Effector CD8-positive, alpha-beta T cell (primary cell): ENCODE measurements at regions not wholly inside any gene's neighbourhood (a gene's known extent, or its start where the extent isn't known, plus 50 kb on each side); places are given as distances from the start of the nearest gene placed in this dataset.

Experiments
- DNase-seq: peaks from one replicate; lab custom pipeline; 2025; lab: John Stamatoyannopoulos, UW

GRCh38 chr1:193348769-193349535, 162.5 kb upstream of the B3GALT2 start:
- no peak for DNase-seq

GRCh38 chr1:193348091-193348768, 161.8 kb upstream of the B3GALT2 start:
- no peak for DNase-seq

- no peak for DNase-seq
Observed at GRCh38 chr1:193346085-193346484, 159.7 kb upstream of the B3GALT2 start.

- DNase-seq, result no peak
Observed at GRCh38 chr1:193342811-193343210, 156.4 kb upstream of the B3GALT2 start.

GRCh38 chr1:193340331-193340730, 153.9 kb upstream of the B3GALT2 start:
- DNase-seq, result no peak

- no peak for DNase-seq
Observed at GRCh38 chr1:193339401-193339800, 153.0 kb upstream of the B3GALT2 start.

DNA sequence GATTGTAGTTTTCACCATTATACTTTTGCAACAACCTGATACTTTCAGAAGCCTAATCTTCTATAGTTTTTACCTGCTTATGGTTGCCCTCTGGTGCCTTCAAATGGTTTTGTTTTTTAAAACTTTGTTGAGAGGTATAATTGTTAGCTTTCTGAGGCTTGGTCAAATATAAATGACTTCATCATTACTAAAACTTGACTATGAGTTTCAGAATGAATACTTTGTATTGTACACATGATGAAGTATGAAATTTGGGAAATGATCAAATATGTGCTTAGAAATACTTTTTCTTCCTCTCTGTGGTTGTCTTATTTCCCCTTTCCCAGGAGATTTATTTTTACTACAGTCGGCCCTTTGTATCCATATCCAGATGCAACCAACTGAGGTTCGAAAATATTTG, 151.8 kb upstream of the B3GALT2 start:
- DNase-seq, result no peak

DNA sequence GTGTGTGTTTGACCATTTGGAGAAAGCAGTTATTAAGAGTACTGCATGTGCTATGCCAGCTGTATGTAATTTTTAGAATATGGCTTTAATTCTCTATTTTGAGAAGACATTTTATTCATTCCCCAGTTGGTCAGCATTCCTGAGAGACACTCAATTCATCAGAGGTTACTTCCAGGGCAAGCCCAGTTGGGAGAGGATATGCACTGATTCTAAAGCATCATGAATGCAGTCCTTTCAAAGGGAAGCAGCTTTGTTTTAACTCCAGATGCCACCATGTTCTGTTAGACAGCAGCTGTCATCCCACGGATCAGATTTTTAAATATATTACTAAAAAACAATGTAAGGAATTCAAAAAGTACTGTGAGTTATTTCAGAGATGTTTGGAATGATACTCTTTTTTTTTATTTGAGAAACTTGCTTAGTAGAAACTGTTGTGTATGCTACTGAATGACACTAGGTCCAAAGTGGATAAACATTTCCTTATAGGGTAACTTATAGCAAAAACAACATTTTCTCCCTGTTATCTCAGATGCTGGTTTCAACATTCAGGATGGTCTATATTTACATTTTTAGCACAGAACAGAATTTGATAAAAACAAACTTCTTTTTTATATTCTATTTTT, 149.5 kb upstream of the B3GALT2 start:
- no peak for DNase-seq

DNA sequence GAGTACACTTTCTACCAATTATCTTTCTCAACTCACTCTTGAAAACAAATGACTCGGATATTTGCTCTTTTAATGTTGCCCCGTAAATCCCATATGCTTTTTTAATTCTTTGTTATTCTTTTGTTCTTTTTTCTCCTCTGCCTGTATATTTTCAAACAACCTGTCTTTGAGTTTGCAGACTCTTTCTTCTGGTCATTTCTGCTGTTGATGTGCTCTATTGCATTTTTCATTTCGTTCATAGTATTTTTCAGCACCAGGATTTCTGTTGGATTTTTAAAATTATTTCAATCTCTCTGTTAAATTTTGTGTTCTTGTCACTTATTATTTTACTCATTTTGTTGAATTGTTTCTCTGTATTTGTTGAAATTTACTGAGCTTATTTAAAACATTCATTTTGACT, 146.8 kb upstream of the B3GALT2 start:
- no peak for DNase-seq

DNA sequence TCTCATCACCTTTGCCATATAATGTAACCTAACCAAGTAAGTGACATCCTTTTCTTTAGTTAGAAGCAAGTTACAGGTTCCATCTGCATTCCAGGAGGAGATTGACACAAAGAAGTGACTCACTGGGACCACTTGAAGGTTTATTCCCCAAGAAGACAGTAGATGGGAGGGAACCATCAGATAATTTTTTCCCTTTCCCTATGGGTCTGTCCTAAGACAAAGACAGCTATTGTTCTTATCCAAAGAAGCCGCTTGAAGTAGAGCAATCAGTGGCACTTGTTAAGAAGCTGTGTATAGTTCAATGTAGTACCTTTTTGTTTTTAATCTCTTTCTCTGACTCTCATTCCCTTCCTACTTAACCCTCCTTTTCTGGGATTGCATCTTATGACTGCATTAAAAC, 139.9 kb upstream of the B3GALT2 start:
- no peak for DNase-seq

- no peak for DNase-seq
Observed at GRCh38 chr1:193325771-193326170, 139.4 kb upstream of the B3GALT2 start.

GRCh38 chr1:193325042-193325441, 138.6 kb upstream of the B3GALT2 start:
- DNase-seq, result no peak

DNA sequence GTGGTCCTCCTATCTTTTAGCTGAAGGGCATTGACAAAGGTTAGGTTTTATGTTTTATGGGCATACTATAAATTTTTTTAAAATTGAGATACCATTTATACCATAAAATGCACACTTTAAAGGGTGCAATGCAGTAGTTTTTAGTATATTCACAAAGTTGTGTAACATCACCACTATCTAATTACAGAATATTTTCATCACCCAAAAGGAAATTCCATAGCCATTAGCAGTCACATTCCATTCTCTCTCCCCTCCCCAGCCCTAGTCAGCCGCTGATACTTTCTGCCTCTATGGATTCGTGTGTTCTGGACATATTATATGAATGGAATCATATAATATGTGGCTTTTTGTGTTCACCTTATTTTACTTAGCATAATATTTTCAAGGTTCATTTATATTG, 135.8 kb upstream of the B3GALT2 start:
- DNase-seq, result no peak

- DNase-seq, result no peak
Observed at GRCh38 chr1:193321242-193321840, 134.9 kb upstream of the B3GALT2 start.

DNA sequence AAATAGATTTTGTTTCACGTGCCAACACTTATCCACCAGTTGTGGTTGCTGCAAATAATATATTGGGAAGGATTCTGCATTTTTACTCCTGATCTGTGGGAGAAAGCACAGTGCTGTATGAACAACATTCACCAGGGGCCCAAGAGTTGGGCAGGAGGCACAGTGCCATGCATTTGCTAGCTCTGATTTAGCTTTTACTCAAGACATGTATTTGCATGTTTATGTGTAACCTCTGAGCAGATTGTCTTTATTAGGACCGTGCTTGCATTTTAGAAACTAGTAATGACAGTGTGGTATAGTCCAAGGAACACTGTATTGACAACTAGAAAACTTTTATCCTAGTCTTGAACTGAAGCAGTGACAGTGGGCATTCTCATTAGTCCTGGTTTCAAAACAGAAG, 133.9 kb upstream of the B3GALT2 start:
- no peak for DNase-seq

DNA sequence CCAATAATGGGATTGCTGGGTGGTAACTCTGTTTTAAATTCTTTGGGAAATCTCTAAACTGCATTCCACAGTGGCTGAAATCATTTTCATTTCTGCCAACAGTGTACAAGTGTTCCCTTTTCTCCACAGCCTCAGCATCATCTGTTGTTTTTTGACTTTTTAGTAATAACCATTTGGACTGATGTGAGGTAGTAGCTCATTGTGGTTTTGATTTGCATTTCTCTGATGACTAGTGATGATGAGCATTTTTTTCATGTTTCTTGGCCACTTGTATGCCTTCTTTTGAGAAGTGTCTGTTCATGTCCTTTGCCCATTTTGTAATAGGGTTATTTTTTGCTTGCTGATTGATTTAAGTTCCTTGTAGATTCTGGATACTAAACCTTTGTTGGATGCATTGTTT, 131.9 kb upstream of the B3GALT2 start:
- no peak for DNase-seq

GRCh38 chr1:193313354-193314140, 127.1 kb upstream of the B3GALT2 start:
- DNase-seq, result no peak

DNA sequence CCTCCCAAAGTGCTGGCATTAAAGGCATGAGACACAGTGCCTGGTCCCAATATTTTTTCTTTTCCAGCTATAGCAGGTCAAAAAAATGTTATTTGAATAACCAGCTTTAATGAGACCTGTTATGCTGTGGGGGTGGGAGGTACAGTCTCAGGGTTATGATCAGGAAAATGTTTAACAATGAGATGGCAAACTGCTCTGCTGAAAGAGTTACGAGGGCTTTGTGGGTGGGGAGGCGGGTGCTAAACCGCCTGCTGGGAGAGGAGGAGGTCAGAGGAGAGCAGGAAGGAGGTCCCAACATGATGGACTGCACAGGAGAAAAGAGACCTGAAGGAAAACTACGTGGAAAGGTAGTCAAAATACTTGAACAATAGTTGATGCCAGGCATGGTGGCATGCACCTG, 126.0 kb upstream of the B3GALT2 start:
- no peak for DNase-seq

DNA sequence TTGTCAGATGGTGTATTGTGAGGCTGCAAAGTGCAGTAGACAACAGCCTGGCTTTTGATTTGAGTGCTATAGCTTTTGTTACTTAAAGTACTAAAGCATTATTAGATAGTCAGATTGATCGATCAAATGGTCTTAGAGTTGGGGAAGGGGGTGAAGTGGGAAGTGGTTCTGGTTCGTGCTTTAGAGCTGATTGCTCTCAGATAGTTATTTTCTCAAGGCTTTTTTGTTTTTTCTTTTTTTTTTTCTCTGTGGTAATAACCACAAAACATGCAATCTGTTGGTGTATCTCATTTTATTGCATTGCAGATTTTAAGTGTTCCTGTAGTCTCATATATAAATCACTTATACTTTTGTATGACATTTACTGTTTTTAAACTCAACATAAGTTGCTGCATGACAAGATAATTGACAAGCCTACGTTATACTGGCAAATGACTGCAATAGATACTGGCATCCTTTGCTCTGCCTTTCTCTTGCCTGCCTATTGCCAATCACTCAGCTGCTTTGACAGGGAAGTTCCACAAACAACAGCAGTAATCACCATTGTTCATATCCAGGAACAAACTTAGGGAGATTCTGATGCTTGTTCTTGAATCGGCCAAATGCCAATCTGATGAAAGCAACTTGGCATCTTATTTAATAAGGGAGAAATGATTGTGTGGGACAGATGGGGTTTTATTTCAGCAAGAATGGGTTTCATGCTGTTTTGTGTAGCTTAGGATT, 125.0 kb upstream of the B3GALT2 start:
- DNase-seq, result no peak

DNA sequence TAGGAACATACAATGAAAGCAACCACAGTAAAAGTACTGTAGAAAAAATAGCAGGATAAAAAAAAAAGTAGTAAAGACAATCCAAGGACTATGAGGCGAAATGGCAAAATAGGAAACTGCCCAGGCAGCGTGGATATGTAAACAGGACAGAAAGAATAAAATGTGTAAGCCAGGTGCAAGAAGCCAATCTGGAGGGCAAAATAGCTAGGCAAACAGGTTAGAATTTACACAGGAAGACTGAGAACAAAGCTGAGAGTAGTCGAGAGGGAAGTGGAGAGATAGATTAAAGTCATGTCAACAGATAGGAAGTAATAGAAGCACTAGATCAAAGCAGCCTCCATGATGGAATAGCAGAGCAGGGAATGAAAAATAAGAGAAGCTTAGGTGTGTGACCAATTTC, 124.2 kb upstream of the B3GALT2 start:
- DNase-seq, result no peak

DNA sequence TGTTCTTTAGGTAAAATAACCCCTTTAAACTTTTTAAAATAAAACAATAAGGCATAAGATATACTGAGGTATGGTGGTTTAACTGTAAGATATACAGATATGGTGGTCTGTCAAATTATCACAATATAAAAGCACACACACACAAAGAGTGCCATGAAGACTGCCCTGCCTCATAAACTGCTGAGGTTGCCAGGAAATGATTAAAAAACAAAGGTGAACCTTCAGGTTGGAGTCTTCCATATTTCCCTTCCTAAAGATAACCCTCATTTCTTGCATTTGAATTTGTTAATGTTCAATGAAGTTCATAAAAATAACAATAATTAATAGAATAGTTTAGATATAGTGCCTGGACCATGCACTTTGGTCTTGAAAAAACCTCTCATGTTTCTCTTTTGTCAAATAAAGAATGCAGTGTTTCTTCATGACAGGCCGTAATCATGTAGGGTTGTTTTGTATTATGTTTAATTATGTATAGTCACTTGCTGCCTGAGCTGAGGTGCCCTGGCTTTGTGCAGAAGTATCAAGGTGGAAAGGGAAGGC, 123.6 kb upstream of the B3GALT2 start:
- no peak for DNase-seq
